Gastroesophageal sphincter (tissue), 4 donors: ENCODE measurements at regions not wholly inside any gene's neighbourhood (a gene's known extent, or its start where the extent isn't known, plus 50 kb on each side); places are given as distances from the start of the nearest gene placed in this dataset.

ENCODE experiments used
- ATAC-seq: fragments of 150-250 bp; one replicate; pipeline ENCODE4 v1.9.1; 2016; ENCODE audit warnings: mild to moderate bottlenecking, moderate library complexity
- H3K27ac ChIP-seq, 4 donors: fragments of 200-600 bp; sonication (generic) in 3 of 4; 1 replicate in 3 of 4; 2 replicates in 1 of 4; pipeline ENCODE4 v1.5.1; 2016 to 2019
- H3K27me3 ChIP-seq: fragments of 200-600 bp; sonication (generic); one replicate; pipeline ENCODE4 v1.5.1; 2019
- H3K36me3 ChIP-seq, 2 donors: fragments of 200-600 bp; sonication (generic); one replicate each; pipeline ENCODE4 v1.5.1; 2019; ENCODE audit warnings: control low read depth in 1 of 2
- H3K4me1 ChIP-seq, 3 donors: fragments of 200-600 bp; sonication (generic); 1 replicate in 2 of 3; 2 replicates in 1 of 3; pipeline ENCODE4 v1.5.1; 2016 to 2019; ENCODE audit warnings: control low read depth in 2 of 3
- H3K4me3 ChIP-seq, 2 donors: fragments of 200-600 bp; sonication (generic); one replicate each; pipeline ENCODE4 v1.5.1; 2019; ENCODE audit warnings: mild to moderate bottlenecking in 1 of 2, moderate library complexity in 1 of 2
- H3K9me3 ChIP-seq, 3 donors: fragments of 200-600 bp; sonication (generic); one replicate each; pipeline ENCODE4 v1.5.1; 2017 to 2019; ENCODE audit warnings: control low read depth in 2 of 3
- CTCF ChIP-seq, 4 experiments: fragments of 200-600 bp in 2 of 4; fragments of 450-650 bp in 2 of 4; sonication (generic) in 1 of 4; IDR thresholded peaks; one replicate each; pipeline ENCODE4 v1.5.1; 2017 to 2019; ENCODE audit warnings: antibody characterized with exemption in 4 of 4, mild to moderate bottlenecking in 2 of 4, moderate library complexity in 2 of 4
- EP300 ChIP-seq: sonication (generic); formaldehyde crosslinking; IDR thresholded peaks from one replicate; pipeline ENCODE4 v1.6.1; 2017; ENCODE audit warnings: antibody characterized with exemption, mild to moderate bottlenecking
- POLR2A ChIP-seq, 2 donors: fragments of 450-650 bp; IDR thresholded peaks; one replicate each; pipeline ENCODE4 v1.6.1; 2017; ENCODE audit warnings: antibody characterized with exemption in 2 of 2, mild to moderate bottlenecking in 2 of 2, moderate library complexity in 1 of 2
- POLR2AphosphoS5 ChIP-seq: sonication (generic); formaldehyde crosslinking; IDR thresholded peaks from one replicate; pipeline ENCODE4 v1.6.1; 2017; ENCODE audit warnings: antibody characterized with exemption
- WGBS, 2 donors: methylation state at CpG; one replicate each; pipeline ENCODE4 v1.1.5; 2018; ENCODE audit warnings: low coverage in 1 of 2; 5-methylcytosine and 5-hydroxymethylcytosine counted together

- H3K36me3 ChIP-seq, result no peaks in the 10 kb centered on the region
- WGBS, 2 donors, result 55 to 69% methylated on average over 2 of the region's 2 CpGs
Observed at GRCh38 chr13:87107651-87108050, 563.5 kb upstream of the SLITRK5 start.

GRCh38 chr13:87120476-87120875, 550.7 kb upstream of the SLITRK5 start:
- ATAC-seq, result no peak
- no peak overlapping the region for H3K4me3 ChIP-seq
- WGBS, 2 donors, result 19 to 37% methylated on average over 2 of the region's 2 CpGs
- no peaks in the 10 kb centered on the region for H3K36me3 ChIP-seq
- no peak overlapping the region for H3K27ac ChIP-seq
- no peaks in the 10 kb centered on the region for H3K9me3 ChIP-seq
- TF ChIP-seq POLR2AphosphoS5 (no peak), CTCF (IDR thresholded peaks at IDR 0.05) (no peak), POLR2A (IDR thresholded peaks at IDR 0.05) (no peak), EP300 (no peak)
- no peaks in the 10 kb centered on the region for H3K27me3 ChIP-seq
- no peaks in the 10 kb centered on the region for H3K4me1 ChIP-seq

More at GRCh38 chr13:87107651-87108050, 563.5 kb upstream of the SLITRK5 start:
- Histone ChIP-seq H3K27me3 (no peaks in the 10 kb centered on the region), H3K4me1 (no peaks in the 10 kb centered on the region), H3K27ac (no peak overlapping the region), H3K4me3 (no peak overlapping the region), H3K9me3 (no peaks in the 10 kb centered on the region)
- TF ChIP-seq CTCF (IDR thresholded peaks at IDR 0.05) (no peak), POLR2AphosphoS5 (no peak), POLR2A (IDR thresholded peaks at IDR 0.05) (no peak), EP300 (no peak)
- no peak for ATAC-seq

- Histone ChIP-seq H3K27ac (no peak overlapping the region), H3K4me1 (no peaks in the 10 kb centered on the region), H3K4me3 (no peak overlapping the region), H3K36me3 (no peaks in the 10 kb centered on the region), H3K9me3 (no peaks in the 10 kb centered on the region), H3K27me3 (no peaks in the 10 kb centered on the region)
- ATAC-seq, result no peak
- TF ChIP-seq CTCF (IDR thresholded peaks at IDR 0.05) (no peak), EP300 (no peak), POLR2AphosphoS5 (no peak), POLR2A (IDR thresholded peaks at IDR 0.05) (no peak)
Observed at GRCh38 chr13:87122551-87122950, 548.6 kb upstream of the SLITRK5 start.

GRCh38 chr13:87123987-87124784, 547.0 kb upstream of the SLITRK5 start:
- WGBS, 2 donors, result 44 to 45% methylated on average over 9 of the region's 10 CpGs
- no peaks in the 10 kb centered on the region for H3K27me3 ChIP-seq
- no peak for ATAC-seq
- no peak overlapping the region for H3K4me3 ChIP-seq
- no peaks in the 10 kb centered on the region for H3K4me1 ChIP-seq
- H3K9me3 ChIP-seq, result no peaks in the 10 kb centered on the region
- H3K27ac ChIP-seq, result no peak overlapping the region
- no peaks in the 10 kb centered on the region for H3K36me3 ChIP-seq
- no peak for TF ChIP-seq EP300
- TF ChIP-seq POLR2A (IDR thresholded peaks at IDR 0.05), result no peak
- no peak for TF ChIP-seq CTCF (IDR thresholded peaks at IDR 0.05)
- TF ChIP-seq POLR2AphosphoS5, result no peak

GRCh38 chr13:87124785-87125074, 546.4 kb upstream of the SLITRK5 start:
- no peaks in the 10 kb centered on the region for H3K4me1 ChIP-seq
- no peak for ATAC-seq
- no peaks in the 10 kb centered on the region for H3K36me3 ChIP-seq
- H3K4me3 ChIP-seq, result no peak overlapping the region
- no peaks in the 10 kb centered on the region for H3K9me3 ChIP-seq
- WGBS, 2 donors, result 86 to 92% methylated on average over 4 of the region's 4 CpGs
- TF ChIP-seq CTCF (IDR thresholded peaks at IDR 0.05), result no peak
- no peaks in the 10 kb centered on the region for H3K27me3 ChIP-seq
- H3K27ac ChIP-seq, result no peak overlapping the region
